Nephron (organoid): ENCODE measurements at regions not wholly inside any gene's neighbourhood (a gene's known extent, or its start where the extent isn't known, plus 50 kb on each side); places are given as distances from the start of the nearest gene placed in this dataset.

ENCODE experiments used
- H3K27ac Mint-ChIP-seq, 3 experiments: 2 replicates each; pipeline ENCODE4 v1.8.0; 2020; ENCODE audit warnings: mixed read lengths in 3 of 3, mild to moderate bottlenecking in 2 of 3, moderate library complexity in 1 of 3
- H3K27me3 Mint-ChIP-seq: 2 replicates; pipeline ENCODE4 v1.8.0; 2021; ENCODE audit warnings: low read depth, mild to moderate bottlenecking, moderate library complexity, mixed read lengths
- H3K36me3 Mint-ChIP-seq: 2 replicates; pipeline ENCODE4 v1.8.0; 2020; ENCODE audit warnings: low read depth, mixed read lengths
- H3K4me1 Mint-ChIP-seq: 2 replicates; pipeline ENCODE4 v1.8.0; 2020; ENCODE audit warnings: mixed read lengths
- H3K4me3 Mint-ChIP-seq, 3 experiments: 2 replicates each; pipeline ENCODE4 v1.8.0; 2020; ENCODE audit warnings: mild to moderate bottlenecking in 3 of 3, mixed read lengths in 3 of 3, moderate library complexity in 2 of 3
- H3K9me3 Mint-ChIP-seq: 2 replicates; pipeline ENCODE4 v1.8.0; 2020; ENCODE audit warnings: mixed read lengths
- TF ChIP-seq, protein P1 (sequence below), 3 experiments: fragments of 200-600 bp; sonication (generic); IDR thresholded peaks; one replicate each; pipeline ENCODE4 v1.5.0; 2021; ENCODE audit warnings: antibody characterized with exemption in 3 of 3; ENCODE audit not compliant: unreplicated experiment in 3 of 3

DNA sequence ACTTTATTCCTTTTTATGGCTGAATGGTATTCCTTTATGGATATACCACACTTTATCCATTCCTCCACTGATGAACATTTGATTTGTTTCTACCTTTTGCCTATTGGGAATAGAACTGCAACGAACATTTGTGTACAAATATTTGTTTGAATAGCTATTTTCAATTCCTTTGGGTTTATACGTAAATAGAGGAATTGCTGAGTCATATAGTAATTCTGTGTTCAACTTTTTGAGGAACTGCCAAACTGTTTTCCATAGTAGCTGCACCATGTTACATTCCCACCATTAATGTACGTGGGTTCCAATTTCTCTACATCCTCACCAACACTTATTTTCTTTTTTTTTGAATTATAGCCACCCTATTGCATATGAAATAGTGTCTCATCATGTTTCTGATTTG, 156.5 kb upstream of the ATP6AP2 start:
- peaks cover 38% of the 10 kb centered on the region for H3K9me3 Mint-ChIP-seq
- no peaks in the 10 kb centered on the region for H3K4me1 Mint-ChIP-seq
- TF ChIP-seq, protein P1, sequence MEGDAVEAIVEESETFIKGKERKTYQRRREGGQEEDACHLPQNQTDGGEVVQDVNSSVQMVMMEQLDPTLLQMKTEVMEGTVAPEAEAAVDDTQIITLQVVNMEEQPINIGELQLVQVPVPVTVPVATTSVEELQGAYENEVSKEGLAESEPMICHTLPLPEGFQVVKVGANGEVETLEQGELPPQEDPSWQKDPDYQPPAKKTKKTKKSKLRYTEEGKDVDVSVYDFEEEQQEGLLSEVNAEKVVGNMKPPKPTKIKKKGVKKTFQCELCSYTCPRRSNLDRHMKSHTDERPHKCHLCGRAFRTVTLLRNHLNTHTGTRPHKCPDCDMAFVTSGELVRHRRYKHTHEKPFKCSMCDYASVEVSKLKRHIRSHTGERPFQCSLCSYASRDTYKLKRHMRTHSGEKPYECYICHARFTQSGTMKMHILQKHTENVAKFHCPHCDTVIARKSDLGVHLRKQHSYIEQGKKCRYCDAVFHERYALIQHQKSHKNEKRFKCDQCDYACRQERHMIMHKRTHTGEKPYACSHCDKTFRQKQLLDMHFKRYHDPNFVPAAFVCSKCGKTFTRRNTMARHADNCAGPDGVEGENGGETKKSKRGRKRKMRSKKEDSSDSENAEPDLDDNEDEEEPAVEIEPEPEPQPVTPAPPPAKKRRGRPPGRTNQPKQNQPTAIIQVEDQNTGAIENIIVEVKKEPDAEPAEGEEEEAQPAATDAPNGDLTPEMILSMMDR (IDR thresholded peaks at IDR 0.05; ENCODE audit: unreplicated experiment in 3 of 3): no peak
- H3K4me3 Mint-ChIP-seq: no peak overlapping the region
- H3K27me3 Mint-ChIP-seq: peaks cover 5% of the 10 kb centered on the region
- no peak overlapping the region for H3K27ac Mint-ChIP-seq
- H3K36me3 Mint-ChIP-seq: no peaks in the 10 kb centered on the region

GRCh38 chrX:40423299-40423698, 157.5 kb upstream of the ATP6AP2 start:
- no peaks in the 10 kb centered on the region for H3K4me1 Mint-ChIP-seq
- no peaks in the 10 kb centered on the region for H3K36me3 Mint-ChIP-seq
- TF ChIP-seq, protein P1 (IDR thresholded peaks at IDR 0.05; ENCODE audit: unreplicated experiment in 3 of 3): no peak
- no peak overlapping the region for H3K27ac Mint-ChIP-seq
- peaks cover 34% of the 10 kb centered on the region for H3K9me3 Mint-ChIP-seq
- H3K27me3 Mint-ChIP-seq: peaks cover 5% of the 10 kb centered on the region
- H3K4me3 Mint-ChIP-seq: no peak overlapping the region

- TF ChIP-seq, protein P1 (IDR thresholded peaks at IDR 0.05; ENCODE audit: unreplicated experiment in 3 of 3): no peak
- no peaks in the 10 kb centered on the region for H3K4me1 Mint-ChIP-seq
- H3K4me3 Mint-ChIP-seq: no peak overlapping the region
- H3K27ac Mint-ChIP-seq: no peak overlapping the region
- H3K27me3 Mint-ChIP-seq: peaks cover 2% of the 10 kb centered on the region
- H3K9me3 Mint-ChIP-seq: peaks cover 31% of the 10 kb centered on the region
- no peaks in the 10 kb centered on the region for H3K36me3 Mint-ChIP-seq
Measured at GRCh38 chrX:40422021-40422420, 158.7 kb upstream of the ATP6AP2 start.

DNA sequence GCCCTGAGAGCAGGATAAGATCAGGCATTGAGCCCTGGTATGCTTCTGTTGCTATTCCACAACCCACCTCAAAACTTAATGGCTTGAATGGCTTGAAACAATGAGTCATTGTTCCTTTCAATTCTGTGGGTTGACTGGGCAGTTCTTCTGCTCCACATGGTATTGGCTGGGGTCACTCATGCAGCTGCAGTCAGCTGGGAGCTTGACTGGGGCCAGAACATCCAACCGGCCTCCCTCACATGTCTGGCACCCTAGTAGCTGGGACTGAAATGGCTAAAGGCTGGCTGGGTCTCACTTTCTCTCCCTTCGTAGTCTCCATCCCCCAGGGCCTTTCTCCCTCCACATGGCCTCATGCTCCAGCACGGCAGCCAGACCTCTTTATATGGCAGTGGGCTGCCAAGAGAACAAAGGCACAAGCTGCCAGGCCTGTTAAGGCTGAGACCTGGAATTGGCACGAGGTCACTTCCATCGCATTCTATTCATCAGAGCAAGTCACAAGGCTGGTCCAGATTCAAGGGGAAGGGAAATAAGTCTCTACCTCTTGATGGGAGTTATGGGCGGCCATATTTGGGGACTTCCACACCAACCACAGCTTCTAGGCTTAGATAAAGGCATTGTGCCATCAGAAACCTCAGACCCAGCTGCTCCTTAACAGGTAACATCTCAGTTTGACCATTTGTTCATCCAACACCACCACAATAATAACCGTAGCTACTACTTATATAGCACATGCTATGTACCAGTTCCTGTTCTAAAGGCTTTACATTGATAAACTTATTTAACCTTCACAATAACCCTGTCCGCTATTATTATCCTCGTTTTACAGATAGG, 159.7 kb upstream of the ATP6AP2 start:
- Mint-ChIP-seq H3K4me3 (no peak overlapping the region), H3K9me3 (peaks cover 26% of the 10 kb centered on the region), H3K27me3 (no peaks in the 10 kb centered on the region), H3K27ac (no peak overlapping the region), H3K4me1 (no peaks in the 10 kb centered on the region), H3K36me3 (no peaks in the 10 kb centered on the region)
- TF ChIP-seq, protein P1 (IDR thresholded peaks at IDR 0.05; ENCODE audit: unreplicated experiment in 3 of 3): no peak

GRCh38 chrX:40418813-40419195, 162.0 kb upstream of the ATP6AP2 start:
- TF ChIP-seq, protein P1 (IDR thresholded peaks at IDR 0.05; ENCODE audit: unreplicated experiment in 3 of 3): no peak
- Mint-ChIP-seq H3K36me3 (no peaks in the 10 kb centered on the region), H3K4me3 (no peak overlapping the region), H3K9me3 (peaks cover 8% of the 10 kb centered on the region), H3K27ac (no peak overlapping the region), H3K27me3 (peaks cover 1% of the 10 kb centered on the region), H3K4me1 (no peaks in the 10 kb centered on the region)
